ENCODE measurements at regions not wholly inside any gene's neighbourhood (a gene's known extent, or its start where the extent isn't known, plus 50 kb on each side); places are given as distances from the start of the nearest gene placed in this dataset.

- DNase-seq (ENCODE audit: low spot score in 2 of 2): no peak
- H3K4me3 ChIP-seq (ENCODE audit: low read depth, poor library complexity, severe bottlenecking): no peak overlapping the region
- intact Hi-C loops (cut with DNase I; ENCODE audit: low total_unique reads): no loop called here
- TF ChIP-seq CTCF (IDR thresholded peaks at IDR 0.05): no peak
- TF ChIP-seq POLR2A (IDR thresholded peaks at IDR 0.05): no peak
- 89 to 90% methylated on average over 13 of the region's 13 CpGs for WGBS, 2 donors
Observed at GRCh38 chr2:236728916-236729670, 159.5 kb downstream of the ACKR3 start.

- no peak overlapping the region for H3K4me3 ChIP-seq (ENCODE audit: low read depth, poor library complexity, severe bottlenecking)
- TF ChIP-seq POLR2A (IDR thresholded peaks at IDR 0.05): no peak
- no peak for TF ChIP-seq CTCF (IDR thresholded peaks at IDR 0.05)
- WGBS, 2 donors: 91 to 94% methylated on average over 10 of the region's 10 CpGs
- DNase-seq (ENCODE audit: low spot score in 2 of 2): no peak
- intact Hi-C loops (cut with DNase I; ENCODE audit: low total_unique reads): no loop called here
Observed at GRCh38 chr2:236730393-236730792, 160.8 kb downstream of the ACKR3 start.

- intact Hi-C loops (cut with DNase I; ENCODE audit: low total_unique reads): no loop called here
- WGBS, 2 donors: 41 to 55% methylated on average over 12 of the region's 12 CpGs
- DNase-seq (ENCODE audit: low spot score in 2 of 2): peak; percentile 70 to 95
- TF ChIP-seq POLR2A (IDR thresholded peaks at IDR 0.05) (no peak), CTCF (IDR thresholded peaks at IDR 0.05) (no peak)
- H3K4me3 ChIP-seq (ENCODE audit: low read depth, poor library complexity, severe bottlenecking): no peak overlapping the region
Observed at GRCh38 chr2:236731767-236732580, 162.3 kb downstream of the ACKR3 start.

GRCh38 chr2:236733156-236733555, 163.5 kb downstream of the ACKR3 start:
- intact Hi-C loops (cut with DNase I; ENCODE audit: low total_unique reads): no loop called here
- no peak overlapping the region for H3K4me3 ChIP-seq (ENCODE audit: low read depth, poor library complexity, severe bottlenecking)
- TF ChIP-seq CTCF (IDR thresholded peaks at IDR 0.05): no peak
- TF ChIP-seq POLR2A (IDR thresholded peaks at IDR 0.05): no peak
- WGBS, 2 donors: 46 to 69% methylated on average over 3 of the region's 3 CpGs
- no peak for DNase-seq (ENCODE audit: low spot score in 2 of 2)

- no peak overlapping the region for H3K4me3 ChIP-seq (ENCODE audit: low read depth, poor library complexity, severe bottlenecking)
- no peak for TF ChIP-seq POLR2A (IDR thresholded peaks at IDR 0.05)
- DNase-seq (ENCODE audit: low spot score in 2 of 2): no peak
- WGBS, 2 donors: 93 to 96% methylated on average over 6 of the region's 6 CpGs
- intact Hi-C loops (cut with DNase I; ENCODE audit: low total_unique reads): no loop called here
Observed at GRCh38 chr2:236735825-236736238, 166.2 kb downstream of the ACKR3 start.

- H3K4me3 ChIP-seq (ENCODE audit: low read depth, poor library complexity, severe bottlenecking): no peak overlapping the region
- WGBS, 2 donors: 91 to 93% methylated on average over 4 of the region's 4 CpGs
- DNase-seq (ENCODE audit: low spot score in 2 of 2): no peak
- intact Hi-C loops (cut with DNase I; ENCODE audit: low total_unique reads): no loop called here
- no peak for TF ChIP-seq POLR2A (IDR thresholded peaks at IDR 0.05)
- no peak for TF ChIP-seq CTCF (IDR thresholded peaks at IDR 0.05)
Observed at GRCh38 chr2:236738030-236738429, 168.4 kb downstream of the ACKR3 start.
